Parathyroid adenoma (tissue), 2 donors: ENCODE measurements at regions not wholly inside any gene's neighbourhood (a gene's known extent, or its start where the extent isn't known, plus 50 kb on each side); places are given as distances from the start of the nearest gene placed in this dataset.
"Not testable (repeated sequence)": the region's sequence is repeated elsewhere in the genome, so short reads cannot be mapped to it uniquely, and the experiment has no call there.

Experiments
- H2AFZ ChIP-seq: fragments of 300-600 bp; sonication (generic); one replicate; pipeline ENCODE4 v1.7.0; 2017; ENCODE audit warnings: antibody characterized with exemption, mild to moderate bottlenecking
- H3K27ac ChIP-seq: fragments of 300-600 bp; sonication (generic); one replicate; pipeline ENCODE4 v1.7.0; 2017
- H3K27me3 ChIP-seq: fragments of 300-600 bp; sonication (generic); one replicate; pipeline ENCODE4 v1.7.0; 2017; ENCODE audit warnings: low read length; ENCODE audit not compliant: control insufficient read depth, insufficient read depth
- H3K36me3 ChIP-seq: fragments of 300-600 bp; sonication (generic); one replicate; pipeline ENCODE4 v1.7.0; 2017; ENCODE audit warnings: low read length; ENCODE audit not compliant: control insufficient read depth, insufficient read depth
- H3K4me1 ChIP-seq: fragments of 300-600 bp; sonication (generic); one replicate; pipeline ENCODE4 v1.7.0; 2017; ENCODE audit warnings: control low read depth
- H3K4me2 ChIP-seq: fragments of 300-600 bp; sonication (generic); one replicate; pipeline ENCODE4 v1.7.0; 2017; ENCODE audit warnings: low read length
- H3K4me3 ChIP-seq: fragments of 300-600 bp; sonication (generic); one replicate; pipeline ENCODE4 v1.7.0; 2017; ENCODE audit warnings: low read depth, low read length
- H3K79me2 ChIP-seq: fragments of 300-600 bp; sonication (generic); one replicate; pipeline ENCODE4 v1.7.0; 2017; ENCODE audit warnings: control low read depth
- H3K9ac ChIP-seq: fragments of 300-600 bp; sonication (generic); one replicate; pipeline ENCODE4 v1.7.0; 2017; ENCODE audit warnings: mild to moderate bottlenecking
- H3K9me3 ChIP-seq: fragments of 300-600 bp; sonication (generic); one replicate; pipeline ENCODE4 v1.7.0; 2017; ENCODE audit warnings: low read length; ENCODE audit not compliant: control insufficient read depth
- TF ChIP-seq, protein P1 (sequence below): fragments of 300-600 bp; sonication (generic); IDR thresholded peaks from one replicate; pipeline ENCODE4 v1.7.0; 2017; ENCODE audit warnings: antibody characterized with exemption, mild to moderate bottlenecking
- donor health status: primary hyperparathyroidism.

DNA sequence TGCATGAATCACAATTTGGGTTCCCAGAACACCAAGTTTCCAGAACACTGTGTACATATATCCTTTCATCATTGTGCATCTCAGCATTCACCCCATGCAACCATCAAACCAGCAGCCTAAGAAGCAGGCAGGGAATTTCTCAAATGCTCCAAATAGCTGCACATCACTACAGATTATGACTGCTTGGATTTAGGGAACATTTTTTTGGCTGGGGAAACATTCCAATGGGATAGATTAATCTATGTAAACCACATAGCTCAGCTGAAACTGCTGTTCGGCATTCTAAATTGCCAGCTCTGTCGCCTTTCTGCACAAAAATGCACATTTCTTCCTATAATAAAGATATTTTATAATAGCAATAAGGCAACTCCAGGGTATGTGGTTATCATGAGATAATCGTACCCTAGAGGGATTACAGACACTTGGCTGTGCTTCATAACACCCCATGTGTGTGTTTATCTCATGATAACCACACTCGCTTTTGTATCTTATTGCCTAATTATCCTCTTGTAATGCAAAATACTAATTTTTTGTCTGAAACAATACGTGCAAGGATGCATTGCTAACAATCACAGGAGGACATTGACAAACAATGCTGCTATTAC lies 483.7 kb upstream of the DPH6 start:
- H3K9me3 ChIP-seq, result no peaks in the 10 kb centered on the region
- H3K9ac ChIP-seq, result no peak overlapping the region
- TF ChIP-seq, protein P1, sequence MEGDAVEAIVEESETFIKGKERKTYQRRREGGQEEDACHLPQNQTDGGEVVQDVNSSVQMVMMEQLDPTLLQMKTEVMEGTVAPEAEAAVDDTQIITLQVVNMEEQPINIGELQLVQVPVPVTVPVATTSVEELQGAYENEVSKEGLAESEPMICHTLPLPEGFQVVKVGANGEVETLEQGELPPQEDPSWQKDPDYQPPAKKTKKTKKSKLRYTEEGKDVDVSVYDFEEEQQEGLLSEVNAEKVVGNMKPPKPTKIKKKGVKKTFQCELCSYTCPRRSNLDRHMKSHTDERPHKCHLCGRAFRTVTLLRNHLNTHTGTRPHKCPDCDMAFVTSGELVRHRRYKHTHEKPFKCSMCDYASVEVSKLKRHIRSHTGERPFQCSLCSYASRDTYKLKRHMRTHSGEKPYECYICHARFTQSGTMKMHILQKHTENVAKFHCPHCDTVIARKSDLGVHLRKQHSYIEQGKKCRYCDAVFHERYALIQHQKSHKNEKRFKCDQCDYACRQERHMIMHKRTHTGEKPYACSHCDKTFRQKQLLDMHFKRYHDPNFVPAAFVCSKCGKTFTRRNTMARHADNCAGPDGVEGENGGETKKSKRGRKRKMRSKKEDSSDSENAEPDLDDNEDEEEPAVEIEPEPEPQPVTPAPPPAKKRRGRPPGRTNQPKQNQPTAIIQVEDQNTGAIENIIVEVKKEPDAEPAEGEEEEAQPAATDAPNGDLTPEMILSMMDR, result no peak
- H3K4me1 ChIP-seq, result no peaks in the 10 kb centered on the region
- no peaks in the 10 kb centered on the region for H3K79me2 ChIP-seq
- H3K36me3 ChIP-seq, result no peaks in the 10 kb centered on the region
- H3K27ac ChIP-seq, result no peak overlapping the region
- H3K4me2 ChIP-seq, result no peak overlapping the region
- no peaks in the 10 kb centered on the region for H3K27me3 ChIP-seq
- H2AFZ ChIP-seq, result no peak overlapping the region
- H3K4me3 ChIP-seq, result no peak overlapping the region

DNA sequence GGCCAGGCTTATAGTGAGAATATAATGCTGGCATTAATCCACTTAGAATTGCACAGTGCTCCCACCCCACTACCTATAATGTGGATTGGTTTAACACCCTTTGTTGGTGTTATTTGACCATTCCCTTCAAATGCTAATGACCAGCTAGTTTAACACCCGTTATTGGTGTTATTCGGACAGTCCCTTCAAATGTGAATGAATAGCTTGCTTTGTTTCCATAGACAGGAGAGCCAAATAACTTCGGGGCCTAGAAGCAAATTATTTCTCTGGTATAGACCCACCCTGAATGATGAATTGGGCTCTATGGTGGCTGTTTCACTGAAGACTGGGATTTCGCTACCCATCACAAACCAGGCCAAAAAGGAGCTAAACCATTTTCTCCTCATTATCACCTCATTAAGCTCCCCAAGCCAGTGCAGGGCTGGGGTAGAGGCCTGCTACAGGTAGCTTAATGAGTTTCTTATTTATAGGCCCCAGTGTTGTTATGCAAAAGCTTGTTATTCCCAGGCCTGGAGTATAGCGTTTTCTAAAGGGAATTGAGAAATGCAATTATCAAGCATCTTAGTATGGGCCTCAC lies 494.1 kb upstream of the DPH6 start:
- TF ChIP-seq, protein P1, result no peak
- H3K9me3 ChIP-seq, result no peaks in the 10 kb centered on the region

DNA sequence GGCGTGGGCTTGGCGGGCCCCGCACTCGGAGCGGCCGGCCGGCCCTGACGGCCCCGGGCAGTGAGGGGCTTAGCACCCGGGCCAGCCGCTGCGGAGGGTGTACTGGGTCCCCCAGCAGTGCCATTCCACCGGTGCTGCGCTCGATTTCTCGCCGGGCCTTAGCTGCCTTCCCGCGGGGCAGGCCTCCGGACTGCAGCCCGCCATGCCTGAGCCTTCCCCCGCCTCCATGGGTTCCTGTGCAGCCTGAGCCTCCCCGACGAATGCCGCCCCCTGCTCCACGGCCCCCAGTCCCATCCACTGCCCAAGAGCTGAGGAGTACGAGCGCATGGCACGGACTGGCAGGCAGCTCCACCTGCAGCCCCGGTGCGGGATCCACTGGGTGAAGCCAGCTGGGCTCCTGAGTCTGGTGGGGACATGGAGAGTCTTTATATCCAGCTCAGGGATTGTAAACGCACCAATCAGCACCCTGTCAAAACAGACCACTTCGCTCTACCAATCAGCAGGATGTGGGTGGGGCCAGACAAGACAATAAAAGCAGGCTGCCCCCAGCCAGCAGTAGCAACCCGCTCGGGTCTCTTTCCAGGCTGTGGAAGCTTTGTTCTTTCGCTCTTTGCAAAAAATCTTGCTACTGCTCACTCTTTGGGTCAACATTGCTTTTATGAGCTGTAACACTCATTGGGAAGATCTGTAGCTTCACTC lies 501.2 kb upstream of the DPH6 start:
- H3K27me3 ChIP-seq, H3K4me3 ChIP-seq, H3K36me3 ChIP-seq: not testable (repeated sequence)

More for the DNA sequence above, 494.1 kb upstream of the DPH6 start:
- H3K27me3 ChIP-seq, result no peaks in the 10 kb centered on the region
- H3K9ac ChIP-seq, result no peak overlapping the region
- no peaks in the 10 kb centered on the region for H3K79me2 ChIP-seq
- no peaks in the 10 kb centered on the region for H3K4me1 ChIP-seq
- H2AFZ ChIP-seq, result no peak overlapping the region
- no peak overlapping the region for H3K4me3 ChIP-seq
- no peaks in the 10 kb centered on the region for H3K36me3 ChIP-seq
- H3K27ac ChIP-seq, result no peak overlapping the region
- no peak overlapping the region for H3K4me2 ChIP-seq

DNA sequence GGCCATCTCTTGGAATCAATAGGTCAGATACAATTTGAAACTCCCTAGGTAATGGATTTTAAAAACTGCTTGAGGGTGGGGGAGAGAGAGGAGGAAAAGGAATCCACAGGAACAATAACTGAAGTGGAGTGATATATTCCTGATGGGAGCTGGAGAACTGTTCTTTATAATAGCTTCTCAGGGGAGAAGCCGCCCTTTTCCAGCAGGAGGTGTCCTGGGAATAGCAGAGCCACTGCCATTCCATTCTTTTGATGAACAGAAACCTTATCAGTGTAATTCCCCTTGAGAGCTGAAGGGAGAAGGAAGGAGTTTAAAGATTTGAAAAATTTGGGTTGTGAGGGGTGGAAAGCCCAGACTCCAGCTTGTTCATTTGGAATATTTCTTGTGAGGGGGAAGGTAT lies 504.9 kb upstream of the DPH6 start:
- Histone ChIP-seq H3K9me3 (no peaks in the 10 kb centered on the region), H3K9ac (no peak overlapping the region), H3K4me1 (no peaks in the 10 kb centered on the region), H3K4me2 (no peak overlapping the region), H3K36me3 (no peaks in the 10 kb centered on the region), H3K27me3 (no peaks in the 10 kb centered on the region), H2AFZ (no peak overlapping the region), H3K79me2 (no peaks in the 10 kb centered on the region), H3K27ac (no peak overlapping the region), H3K4me3 (no peak overlapping the region)
- TF ChIP-seq, protein P1, result no peak

More for the DNA sequence above, 501.2 kb upstream of the DPH6 start:
- H3K27ac ChIP-seq, H3K9me3 ChIP-seq, H3K4me1 ChIP-seq, H3K4me2 ChIP-seq, H2AFZ ChIP-seq, H3K9ac ChIP-seq, H3K79me2 ChIP-seq: not testable (repeated sequence)

DNA sequence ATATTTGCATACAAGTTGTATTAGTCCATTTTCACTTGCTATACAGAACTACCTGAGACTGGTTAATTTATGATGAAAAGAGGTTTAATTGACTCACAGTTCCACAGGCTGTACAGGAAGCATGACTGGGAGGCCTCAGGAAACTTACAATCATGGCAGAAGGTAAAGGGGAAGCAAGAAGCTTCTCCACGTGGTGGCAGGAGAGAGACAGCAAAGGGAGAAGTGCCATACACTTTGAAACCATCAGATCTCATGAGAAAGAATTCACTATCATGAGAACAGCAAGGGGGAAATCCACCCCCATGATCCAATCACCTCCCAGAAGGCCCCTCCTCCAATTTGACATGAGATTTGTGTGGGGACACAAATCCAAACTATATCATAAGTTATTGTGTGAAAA lies 506.7 kb upstream of the DPH6 start:
- H3K9ac ChIP-seq, H3K4me3 ChIP-seq, H3K4me1 ChIP-seq, H3K27me3 ChIP-seq, H3K79me2 ChIP-seq, H3K9me3 ChIP-seq, H3K36me3 ChIP-seq, H2AFZ ChIP-seq, H3K4me2 ChIP-seq, H3K27ac ChIP-seq: not testable (repeated sequence)
